ENCODE measurements at regions not wholly inside any gene's neighbourhood (a gene's known extent, or its start where the extent isn't known, plus 50 kb on each side); places are given as distances from the start of the nearest gene placed in this dataset.

DNA sequence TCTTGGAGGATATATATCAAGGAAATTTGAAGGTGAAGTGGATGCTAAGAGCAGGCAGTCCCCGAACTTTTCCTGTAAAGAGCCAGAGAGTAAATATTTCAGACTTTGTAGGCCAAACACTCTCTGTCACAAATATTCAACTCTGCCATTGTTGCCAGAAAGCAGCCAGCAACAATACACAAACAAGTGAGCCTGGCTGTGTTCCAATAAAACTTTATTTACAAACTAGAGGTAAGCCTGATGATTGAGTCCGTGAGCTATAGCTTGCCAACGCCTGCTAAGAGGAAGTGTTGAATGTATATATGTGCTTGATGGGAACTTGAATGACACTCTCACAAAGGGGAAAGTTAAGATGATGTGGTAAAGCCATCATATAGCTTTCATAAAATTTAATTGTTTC lies 166.0 kb upstream of the PLN start:
- H3K9ac ChIP-seq (ENCODE audit: low read length): no peak overlapping the region
- no peaks in the 10 kb centered on the region for H4K20me1 ChIP-seq (ENCODE audit: insufficient read depth, low read length)
- H3K27ac ChIP-seq (ENCODE audit: low read depth, low read length): no peak overlapping the region
- no peak overlapping the region for H2AFZ ChIP-seq (ENCODE audit: low read depth, low read length)
- FAIRE-seq (no peak), DNase-seq (ENCODE audit: low read depth) (no peak)
- H3K4me1 Mint-ChIP-seq (ENCODE audit: low read depth, unreplicated experiment): no peaks in the 10 kb centered on the region
- TF ChIP-seq CTCF (IDR thresholded peaks at IDR 0.05; ENCODE audit: insufficient read depth, low read depth, low read length) (no peak), EZH2 (IDR thresholded peaks at IDR 0.05; ENCODE audit: insufficient read depth, low read length) (no peak)
- no peak overlapping the region for H3K4me3 ChIP-seq (ENCODE audit: insufficient read depth, low read depth, low read length)
- H3K4me1 ChIP-seq (ENCODE audit: insufficient read depth, low read length): no peaks in the 10 kb centered on the region
- peaks cover 5% of the 10 kb centered on the region for H3K9me3 Mint-ChIP-seq (ENCODE audit: unreplicated experiment)
- no peaks in the 10 kb centered on the region for H3K27me3 ChIP-seq (ENCODE audit: insufficient read depth, low read length)
- H3K27ac Mint-ChIP-seq (ENCODE audit: unreplicated experiment): no peak overlapping the region
- H3K79me2 ChIP-seq (ENCODE audit: insufficient read depth, low read length): no peaks in the 10 kb centered on the region
- H3K9me3 ChIP-seq (ENCODE audit: insufficient read depth, low read depth, low read length): peaks cover 2% of the 10 kb centered on the region
- no peaks in the 10 kb centered on the region for H3K36me3 ChIP-seq (ENCODE audit: insufficient read depth, low read length)
- H3K36me3 Mint-ChIP-seq (ENCODE audit: low read depth, unreplicated experiment): no peaks in the 10 kb centered on the region
- H3K4me2 ChIP-seq (ENCODE audit: low read length): no peak overlapping the region
- H3K4me3 Mint-ChIP-seq (ENCODE audit: unreplicated experiment): no peak overlapping the region
- H3K27me3 Mint-ChIP-seq (ENCODE audit: low read depth, unreplicated experiment): no peaks in the 10 kb centered on the region

DNA sequence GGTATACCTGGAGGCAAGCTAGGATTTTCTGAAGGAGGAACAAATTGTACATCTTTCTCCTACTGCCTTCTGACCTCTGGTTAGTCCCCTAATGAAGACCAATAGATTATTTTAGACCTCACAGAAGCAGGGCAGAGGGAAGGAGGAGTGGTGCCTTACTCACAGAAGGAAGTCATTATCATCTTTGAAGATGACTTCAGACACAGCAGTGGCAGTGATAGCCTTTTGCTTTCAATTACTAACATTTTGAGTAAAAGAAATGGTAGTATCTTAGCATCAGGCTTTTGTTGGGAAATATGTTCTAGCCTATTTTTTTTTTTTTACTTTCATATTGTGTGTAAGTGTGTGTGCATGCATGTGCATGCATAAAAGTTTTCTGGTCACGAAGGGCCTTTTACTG lies 164.2 kb upstream of the PLN start:
- H3K27ac Mint-ChIP-seq (ENCODE audit: unreplicated experiment): no peak overlapping the region
- no peak for DNase-seq (ENCODE audit: low read depth)
- Histone ChIP-seq H3K79me2 (ENCODE audit: insufficient read depth, low read length) (no peaks in the 10 kb centered on the region), H3K4me2 (ENCODE audit: low read length) (no peak overlapping the region), H3K36me3 (ENCODE audit: insufficient read depth, low read length) (no peaks in the 10 kb centered on the region), H3K9ac (ENCODE audit: low read length) (no peak overlapping the region), H3K4me3 (ENCODE audit: insufficient read depth, low read depth, low read length) (no peak overlapping the region), H3K27me3 (ENCODE audit: insufficient read depth, low read length) (no peaks in the 10 kb centered on the region), H3K27ac (ENCODE audit: low read depth, low read length) (no peak overlapping the region), H4K20me1 (ENCODE audit: insufficient read depth, low read length) (no peaks in the 10 kb centered on the region), H3K4me1 (ENCODE audit: insufficient read depth, low read length) (peaks cover 12% of the 10 kb centered on the region), H2AFZ (ENCODE audit: low read depth, low read length) (no peak overlapping the region), H3K9me3 (ENCODE audit: insufficient read depth, low read depth, low read length) (peaks cover 2% of the 10 kb centered on the region)
- peaks cover 5% of the 10 kb centered on the region for H3K9me3 Mint-ChIP-seq (ENCODE audit: unreplicated experiment)
- H3K4me3 Mint-ChIP-seq (ENCODE audit: unreplicated experiment): no peak overlapping the region
- H3K27me3 Mint-ChIP-seq (ENCODE audit: low read depth, unreplicated experiment): no peaks in the 10 kb centered on the region
- H3K36me3 Mint-ChIP-seq (ENCODE audit: low read depth, unreplicated experiment): no peaks in the 10 kb centered on the region
- H3K4me1 Mint-ChIP-seq (ENCODE audit: low read depth, unreplicated experiment): peaks cover 10% of the 10 kb centered on the region
- TF ChIP-seq EZH2 (IDR thresholded peaks at IDR 0.05; ENCODE audit: insufficient read depth, low read length) (no peak), CTCF (IDR thresholded peaks at IDR 0.05; ENCODE audit: insufficient read depth, low read depth, low read length) (no peak)
- no peak for FAIRE-seq

DNA sequence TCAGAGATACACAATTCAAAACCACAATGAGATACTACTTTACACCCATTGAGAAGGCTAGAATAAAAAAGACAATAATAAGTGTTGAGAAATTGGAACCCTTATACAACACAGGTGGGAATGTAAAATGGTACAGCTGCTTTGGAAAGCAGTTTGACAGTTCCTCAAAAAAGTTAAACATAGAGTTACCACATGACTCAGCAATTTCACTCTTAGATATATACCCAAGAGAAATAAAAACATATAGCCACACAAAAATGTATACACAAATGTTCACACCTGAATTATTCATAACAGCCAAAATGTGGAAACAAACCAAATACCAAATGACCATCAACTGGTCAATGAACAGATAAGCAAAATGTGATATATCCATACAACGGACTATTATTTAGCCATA lies 161.1 kb upstream of the PLN start:
- H3K4me2 ChIP-seq (ENCODE audit: low read length): no peak overlapping the region
- H2AFZ ChIP-seq (ENCODE audit: low read depth, low read length): no peak overlapping the region
- FAIRE-seq: no peak
- no peaks in the 10 kb centered on the region for H3K27me3 ChIP-seq (ENCODE audit: insufficient read depth, low read length)
- Mint-ChIP-seq H3K36me3 (ENCODE audit: low read depth, unreplicated experiment) (no peaks in the 10 kb centered on the region), H3K4me3 (ENCODE audit: unreplicated experiment) (no peak overlapping the region), H3K27me3 (ENCODE audit: low read depth, unreplicated experiment) (no peaks in the 10 kb centered on the region), H3K4me1 (ENCODE audit: low read depth, unreplicated experiment) (peaks cover 19% of the 10 kb centered on the region), H3K9me3 (ENCODE audit: unreplicated experiment) (no peaks in the 10 kb centered on the region), H3K27ac (ENCODE audit: unreplicated experiment) (no peak overlapping the region)
- H3K4me3 ChIP-seq (ENCODE audit: insufficient read depth, low read depth, low read length): no peak overlapping the region
- no peak for TF ChIP-seq EZH2 (IDR thresholded peaks at IDR 0.05; ENCODE audit: insufficient read depth, low read length)
- TF ChIP-seq CTCF (IDR thresholded peaks at IDR 0.05; ENCODE audit: insufficient read depth, low read depth, low read length): no peak
- H3K36me3 ChIP-seq (ENCODE audit: insufficient read depth, low read length): no peaks in the 10 kb centered on the region
- H4K20me1 ChIP-seq (ENCODE audit: insufficient read depth, low read length): no peaks in the 10 kb centered on the region
- H3K27ac ChIP-seq (ENCODE audit: low read depth, low read length): no peak overlapping the region
- H3K79me2 ChIP-seq (ENCODE audit: insufficient read depth, low read length): no peaks in the 10 kb centered on the region
- no peak overlapping the region for H3K9ac ChIP-seq (ENCODE audit: low read length)
- peaks cover 2% of the 10 kb centered on the region for H3K9me3 ChIP-seq (ENCODE audit: insufficient read depth, low read depth, low read length)
- peaks cover 16% of the 10 kb centered on the region for H3K4me1 ChIP-seq (ENCODE audit: insufficient read depth, low read length)
- DNase-seq (ENCODE audit: low read depth): no peak

Measured in astrocyte (in vitro differentiated cells and primary cell).